NCI-H2171 treated with DMSO at 0.1 percent for 48 hours (cell line): ENCODE measurements at regions not wholly inside any gene's neighbourhood (a gene's known extent, or its start where the extent isn't known, plus 50 kb on each side); places are given as distances from the start of the nearest gene placed in this dataset.

ENCODE experiments used
- DNase-seq: peaks from one replicate; lab custom pipeline; 2025; lab: John Stamatoyannopoulos, UW

DNA sequence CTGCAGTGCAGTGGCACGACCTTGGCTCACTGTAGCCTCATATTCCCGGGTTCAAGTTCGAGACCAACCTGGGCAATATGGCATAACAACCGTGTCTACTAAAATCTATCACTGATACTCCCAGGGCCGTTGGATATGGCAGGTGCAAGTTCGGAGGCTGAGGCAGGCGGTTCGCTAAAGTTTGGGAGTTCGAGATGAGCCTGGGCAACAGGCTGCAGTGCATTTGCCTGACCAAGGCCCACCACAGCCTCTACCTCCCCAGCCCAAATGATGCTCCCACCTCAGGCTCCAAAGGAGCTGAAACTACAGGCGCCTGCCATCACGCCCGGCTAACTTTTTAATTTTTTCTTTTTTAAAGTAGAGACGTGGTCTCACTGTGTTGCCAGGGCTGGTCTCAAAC, 177.1 kb upstream of the ALG10B start:
- no peak for DNase-seq

DNA sequence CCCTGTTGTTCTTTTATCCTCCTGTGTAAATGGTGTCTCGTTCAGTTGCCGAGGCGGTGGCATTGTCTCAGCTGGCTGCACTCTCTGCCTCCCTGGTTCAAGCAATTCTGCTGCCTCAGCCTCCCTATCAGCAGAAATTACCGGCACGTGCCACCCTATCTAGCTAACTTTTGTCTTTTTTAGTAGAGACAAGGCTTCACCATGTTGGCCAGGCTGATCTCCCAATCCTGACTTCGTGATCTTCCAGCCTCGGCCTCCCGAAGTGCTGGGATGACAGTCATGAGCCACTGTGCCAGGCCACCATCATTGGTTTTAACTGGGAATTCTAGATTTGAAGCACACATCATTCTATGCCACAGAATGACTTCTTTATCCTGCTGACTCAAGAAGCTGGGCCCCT, 175.3 kb upstream of the ALG10B start:
- DNase-seq = no peak

DNA sequence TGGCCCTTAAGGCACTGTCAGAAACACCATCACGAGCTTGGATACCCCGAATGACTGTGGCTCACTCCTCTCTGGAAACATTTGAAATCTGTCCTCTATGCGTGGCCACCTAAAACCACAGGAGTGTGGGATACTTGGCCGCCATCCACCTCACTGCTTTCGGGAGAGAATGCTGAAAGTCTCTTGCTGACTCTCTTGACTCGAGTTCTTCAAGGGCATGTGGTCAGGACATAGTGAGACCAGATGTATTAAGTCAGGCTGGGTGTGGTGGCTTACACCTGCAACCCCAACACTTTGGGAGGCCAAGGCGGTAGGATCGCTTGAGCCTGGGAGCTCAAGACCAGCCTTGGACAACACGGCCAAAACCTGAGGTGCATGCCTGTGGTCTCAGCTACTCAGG, 174.7 kb upstream of the ALG10B start:
- no peak for DNase-seq

- DNase-seq = no peak
Observed at GRCh38 chr12:38142974-38143373, 173.6 kb upstream of the ALG10B start.

DNA sequence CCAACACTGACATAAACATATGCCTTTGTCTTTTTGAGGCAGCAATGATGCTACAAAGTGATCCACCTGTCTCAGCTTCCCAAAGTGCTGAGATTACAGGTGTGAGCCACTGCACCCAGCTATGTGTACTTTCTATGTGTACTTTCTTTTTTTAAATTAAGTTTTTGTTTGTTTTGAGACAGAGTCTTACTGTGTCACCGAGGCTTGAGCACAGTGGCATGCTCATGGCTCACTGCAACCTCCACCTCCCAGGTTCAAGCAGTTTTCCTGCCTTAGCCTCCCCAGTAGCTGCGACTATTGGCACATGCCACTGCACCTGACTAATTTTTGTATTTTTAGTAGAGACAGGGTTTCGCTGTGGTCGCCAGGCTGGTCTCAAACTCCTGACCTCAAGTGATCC, 172.5 kb upstream of the ALG10B start:
- DNase-seq = no peak

- DNase-seq = no peak
Observed at GRCh38 chr12:38144601-38145436, 171.8 kb upstream of the ALG10B start.

- no peak for DNase-seq
Observed at GRCh38 chr12:38149395-38150073, 167.0 kb upstream of the ALG10B start.

DNA sequence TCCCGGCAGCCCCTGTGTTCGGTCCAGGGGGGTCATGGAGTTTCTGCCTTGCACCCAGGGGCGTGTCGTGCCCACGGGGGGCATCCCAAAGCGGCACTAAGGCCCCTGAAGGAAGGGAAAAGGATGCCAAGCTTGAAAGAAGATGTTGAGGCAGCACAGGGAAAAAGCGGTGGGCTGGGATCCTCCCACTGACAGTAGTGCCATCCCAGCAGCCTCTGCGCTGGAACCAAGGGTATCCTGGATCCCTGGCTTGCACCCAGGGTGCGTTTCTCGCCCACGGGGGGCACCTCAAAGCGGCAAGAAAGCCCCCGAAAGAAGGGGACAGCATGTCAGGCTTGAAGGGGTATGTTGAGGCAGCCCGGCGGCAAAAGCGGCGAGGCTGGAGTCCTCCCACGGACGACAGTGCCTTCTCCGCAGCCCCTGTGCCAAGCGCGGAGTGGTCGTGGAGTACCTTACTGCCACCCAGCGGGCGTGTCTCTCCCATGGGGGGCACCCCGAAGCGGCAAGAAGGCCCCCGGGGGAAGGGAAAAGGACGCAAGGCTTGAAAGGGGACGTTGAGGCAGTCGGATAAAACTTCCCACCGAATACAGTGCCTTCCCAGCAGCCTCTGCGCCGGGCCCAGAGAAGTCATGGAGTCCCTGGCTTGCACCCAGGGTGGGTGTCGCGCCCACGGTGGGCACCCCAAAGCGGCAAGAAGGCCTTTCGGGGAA, 164.4 kb upstream of the ALG10B start:
- DNase-seq = no peak

DNA sequence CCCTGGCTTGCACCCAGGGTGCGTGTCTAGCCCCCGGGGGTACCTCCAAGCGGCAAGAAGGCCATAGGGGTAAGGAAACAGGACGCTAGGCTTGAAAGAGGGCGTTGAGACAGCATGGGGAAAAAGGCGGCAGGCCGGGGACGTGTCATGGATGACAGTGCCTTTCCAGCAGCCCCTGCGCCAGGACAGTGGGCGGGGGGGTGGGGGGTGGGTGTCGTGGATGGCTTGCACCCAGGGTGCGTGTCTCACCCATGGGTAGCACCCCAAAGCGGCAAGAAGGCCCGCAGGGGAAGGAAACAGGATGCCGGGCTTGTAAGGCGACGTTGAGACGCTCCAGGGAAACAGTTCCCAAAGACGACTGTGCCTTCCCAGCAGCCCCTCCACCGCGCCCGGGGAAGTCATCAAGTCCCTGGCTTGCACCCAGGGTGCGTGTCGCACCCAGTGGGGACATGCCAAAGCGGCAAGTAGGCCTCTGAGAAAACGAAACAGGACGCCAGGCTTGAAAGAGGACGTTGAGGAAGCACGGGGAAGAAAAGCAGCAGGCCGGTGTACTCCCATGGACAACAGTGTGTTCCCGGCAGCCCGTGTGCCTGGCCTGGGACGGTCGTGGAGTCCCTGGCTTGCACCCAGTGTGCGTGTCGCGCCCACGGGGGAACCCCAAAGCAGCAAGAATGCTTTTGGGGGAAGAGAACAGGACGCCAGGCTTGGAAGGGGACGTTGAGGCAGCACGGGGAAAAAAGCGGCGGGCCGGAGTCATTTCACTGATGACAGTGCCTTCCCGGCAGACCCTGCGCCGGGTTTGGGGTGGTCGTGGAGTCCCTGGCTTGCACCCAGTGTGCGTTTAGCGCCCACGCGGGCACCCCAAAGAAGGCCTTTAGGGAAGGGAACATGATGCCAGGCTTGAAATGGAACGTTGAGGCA, 163.5 kb upstream of the ALG10B start:
- no peak for DNase-seq

DNA sequence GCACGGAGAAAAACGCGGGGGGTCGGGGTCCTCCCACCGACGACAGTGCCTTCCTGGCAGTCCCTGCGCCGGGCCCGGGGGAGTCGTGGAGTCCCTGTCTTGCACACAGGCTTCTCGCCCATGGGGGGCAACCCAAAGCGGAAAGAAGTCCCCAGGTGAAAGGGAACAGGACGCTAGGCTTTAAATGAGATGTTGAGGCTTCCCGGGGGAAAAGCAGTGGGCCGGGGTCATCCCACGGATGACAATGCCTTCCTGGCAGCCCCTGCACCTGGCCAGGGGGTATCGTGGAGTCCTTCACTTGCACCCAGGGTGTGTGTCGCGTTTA, 162.9 kb upstream of the ALG10B start:
- DNase-seq = no peak

GRCh38 chr12:38154096-38155019, 162.2 kb upstream of the ALG10B start:
- DNase-seq = no peak

- no peak for DNase-seq
Observed at GRCh38 chr12:38155020-38155395, 161.6 kb upstream of the ALG10B start.

- no peak for DNase-seq
Observed at GRCh38 chr12:38155526-38156496, 160.8 kb upstream of the ALG10B start.

- no peak for DNase-seq
Observed at GRCh38 chr12:38156497-38157245, 159.9 kb upstream of the ALG10B start.

- DNase-seq = no peak
Observed at GRCh38 chr12:38157274-38157932, 159.2 kb upstream of the ALG10B start.

DNA sequence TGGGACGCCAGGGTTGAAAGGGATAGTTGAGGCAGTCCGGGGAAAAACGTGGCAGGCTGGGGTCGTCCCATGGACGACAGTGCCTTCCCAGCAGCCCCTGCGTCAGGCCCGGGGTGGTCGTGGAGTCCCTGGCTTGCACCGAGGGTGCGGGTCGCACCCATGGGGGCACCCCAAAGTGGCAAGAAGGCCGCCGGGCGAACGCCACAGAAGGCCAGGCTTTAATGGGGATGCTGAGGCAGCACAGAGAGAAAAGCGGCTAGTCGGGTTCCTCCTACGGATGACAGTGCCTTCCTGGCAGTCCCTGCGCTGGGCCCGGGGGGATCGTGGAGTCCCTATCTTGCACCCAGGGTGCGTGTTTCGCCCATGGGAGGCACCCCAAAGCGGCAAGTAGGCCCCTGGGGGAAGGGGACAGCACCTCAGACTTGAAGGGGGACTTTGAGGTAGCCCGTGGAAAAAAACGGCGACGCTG, 158.6 kb upstream of the ALG10B start:
- no peak for DNase-seq

DNA sequence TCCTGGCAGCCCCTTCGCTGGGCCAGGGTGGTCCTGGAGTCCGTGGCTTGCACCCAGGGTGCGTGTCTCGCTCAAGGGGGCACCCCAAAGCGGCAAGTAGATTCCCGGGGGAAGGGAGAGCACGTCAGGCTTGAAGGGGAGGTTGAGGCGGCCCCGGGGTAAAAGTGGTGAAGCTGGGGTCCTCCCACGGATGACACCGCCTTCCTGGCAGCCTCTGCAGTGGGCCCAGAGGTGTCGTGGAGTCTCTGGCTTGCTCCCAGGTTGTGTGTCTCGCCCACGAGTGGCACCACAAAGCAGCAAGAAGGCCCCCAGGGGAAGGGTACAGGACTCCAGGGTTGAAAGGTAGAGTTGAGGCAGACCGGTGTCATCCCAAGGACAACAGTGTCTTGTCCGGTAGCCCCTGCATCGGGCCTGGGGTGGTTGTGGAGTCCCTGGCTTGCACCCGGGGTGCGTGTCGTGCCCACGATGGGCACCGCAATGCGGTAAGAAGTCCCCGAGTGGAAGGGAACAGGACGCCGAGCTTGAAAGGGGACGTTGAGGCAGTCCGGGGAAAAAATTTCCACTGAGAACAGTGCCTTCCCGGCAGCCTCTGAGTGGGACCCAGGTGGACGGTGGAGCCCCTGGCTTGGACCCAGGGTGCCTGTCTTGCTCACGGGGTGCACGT, 158.0 kb upstream of the ALG10B start:
- no peak for DNase-seq

- DNase-seq = no peak
Observed at GRCh38 chr12:38159092-38159551, 157.5 kb upstream of the ALG10B start.
